ENCODE measurements at regions not wholly inside any gene's neighbourhood (a gene's known extent, or its start where the extent isn't known, plus 50 kb on each side); places are given as distances from the start of the nearest gene placed in this dataset.

DNA sequence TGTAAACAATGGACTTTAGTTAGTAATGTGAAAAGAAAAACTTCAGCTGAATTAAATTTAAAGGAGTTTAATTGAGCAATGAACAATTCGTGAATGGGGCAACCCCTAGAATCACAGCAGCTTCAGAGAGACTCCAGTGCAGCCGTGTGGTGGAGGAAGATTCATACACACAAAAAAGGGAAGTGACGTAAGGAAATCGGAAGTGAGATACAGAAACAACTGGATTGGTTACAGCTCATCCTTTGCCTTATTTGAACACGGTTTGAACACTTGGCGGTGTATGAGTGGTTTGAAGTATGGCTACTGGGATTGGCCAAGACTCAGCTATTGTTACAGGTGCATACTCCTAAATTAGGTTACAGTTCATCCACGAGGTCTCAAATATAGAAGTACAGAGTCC is 460.4 kb upstream of the ASIC2 start:
- TF ChIP-seq, protein P1, sequence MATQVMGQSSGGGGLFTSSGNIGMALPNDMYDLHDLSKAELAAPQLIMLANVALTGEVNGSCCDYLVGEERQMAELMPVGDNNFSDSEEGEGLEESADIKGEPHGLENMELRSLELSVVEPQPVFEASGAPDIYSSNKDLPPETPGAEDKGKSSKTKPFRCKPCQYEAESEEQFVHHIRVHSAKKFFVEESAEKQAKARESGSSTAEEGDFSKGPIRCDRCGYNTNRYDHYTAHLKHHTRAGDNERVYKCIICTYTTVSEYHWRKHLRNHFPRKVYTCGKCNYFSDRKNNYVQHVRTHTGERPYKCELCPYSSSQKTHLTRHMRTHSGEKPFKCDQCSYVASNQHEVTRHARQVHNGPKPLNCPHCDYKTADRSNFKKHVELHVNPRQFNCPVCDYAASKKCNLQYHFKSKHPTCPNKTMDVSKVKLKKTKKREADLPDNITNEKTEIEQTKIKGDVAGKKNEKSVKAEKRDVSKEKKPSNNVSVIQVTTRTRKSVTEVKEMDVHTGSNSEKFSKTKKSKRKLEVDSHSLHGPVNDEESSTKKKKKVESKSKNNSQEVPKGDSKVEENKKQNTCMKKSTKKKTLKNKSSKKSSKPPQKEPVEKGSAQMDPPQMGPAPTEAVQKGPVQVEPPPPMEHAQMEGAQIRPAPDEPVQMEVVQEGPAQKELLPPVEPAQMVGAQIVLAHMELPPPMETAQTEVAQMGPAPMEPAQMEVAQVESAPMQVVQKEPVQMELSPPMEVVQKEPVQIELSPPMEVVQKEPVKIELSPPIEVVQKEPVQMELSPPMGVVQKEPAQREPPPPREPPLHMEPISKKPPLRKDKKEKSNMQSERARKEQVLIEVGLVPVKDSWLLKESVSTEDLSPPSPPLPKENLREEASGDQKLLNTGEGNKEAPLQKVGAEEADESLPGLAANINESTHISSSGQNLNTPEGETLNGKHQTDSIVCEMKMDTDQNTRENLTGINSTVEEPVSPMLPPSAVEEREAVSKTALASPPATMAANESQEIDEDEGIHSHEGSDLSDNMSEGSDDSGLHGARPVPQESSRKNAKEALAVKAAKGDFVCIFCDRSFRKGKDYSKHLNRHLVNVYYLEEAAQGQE (IDR thresholded peaks at IDR 0.05; ENCODE audit: borderline replicate concordance in 1 of 2, low read depth in 1 of 2, low read length in 2 of 2): no peak
- TF ChIP-seq NONO (IDR thresholded peaks at IDR 0.05): no peak
- no peak for TF ChIP-seq NONO (CRISPR knock-in tag; conservative IDR thresholded peaks at IDR 0.05)
- no peak for TF ChIP-seq RBFOX2 (IDR thresholded peaks at IDR 0.05; ENCODE audit: low read depth, low read length)
- TF ChIP-seq, protein P2, sequence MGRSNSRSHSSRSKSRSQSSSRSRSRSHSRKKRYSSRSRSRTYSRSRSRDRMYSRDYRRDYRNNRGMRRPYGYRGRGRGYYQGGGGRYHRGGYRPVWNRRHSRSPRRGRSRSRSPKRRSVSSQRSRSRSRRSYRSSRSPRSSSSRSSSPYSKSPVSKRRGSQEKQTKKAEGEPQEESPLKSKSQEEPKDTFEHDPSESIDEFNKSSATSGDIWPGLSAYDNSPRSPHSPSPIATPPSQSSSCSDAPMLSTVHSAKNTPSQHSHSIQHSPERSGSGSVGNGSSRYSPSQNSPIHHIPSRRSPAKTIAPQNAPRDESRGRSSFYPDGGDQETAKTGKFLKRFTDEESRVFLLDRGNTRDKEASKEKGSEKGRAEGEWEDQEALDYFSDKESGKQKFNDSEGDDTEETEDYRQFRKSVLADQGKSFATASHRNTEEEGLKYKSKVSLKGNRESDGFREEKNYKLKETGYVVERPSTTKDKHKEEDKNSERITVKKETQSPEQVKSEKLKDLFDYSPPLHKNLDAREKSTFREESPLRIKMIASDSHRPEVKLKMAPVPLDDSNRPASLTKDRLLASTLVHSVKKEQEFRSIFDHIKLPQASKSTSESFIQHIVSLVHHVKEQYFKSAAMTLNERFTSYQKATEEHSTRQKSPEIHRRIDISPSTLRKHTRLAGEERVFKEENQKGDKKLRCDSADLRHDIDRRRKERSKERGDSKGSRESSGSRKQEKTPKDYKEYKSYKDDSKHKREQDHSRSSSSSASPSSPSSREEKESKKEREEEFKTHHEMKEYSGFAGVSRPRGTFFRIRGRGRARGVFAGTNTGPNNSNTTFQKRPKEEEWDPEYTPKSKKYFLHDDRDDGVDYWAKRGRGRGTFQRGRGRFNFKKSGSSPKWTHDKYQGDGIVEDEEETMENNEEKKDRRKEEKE (IDR thresholded peaks at IDR 0.05): no peak
- TF ChIP-seq HNRNPLL (IDR thresholded peaks at IDR 0.05; ENCODE audit: low read depth, low read length, poor library complexity, severe bottlenecking): no peak
- TF ChIP-seq MED8 (CRISPR knock-in tag; IDR thresholded peaks at IDR 0.05; ENCODE audit: insufficient replicate concordance): no peak
- TF ChIP-seq, protein P3, sequence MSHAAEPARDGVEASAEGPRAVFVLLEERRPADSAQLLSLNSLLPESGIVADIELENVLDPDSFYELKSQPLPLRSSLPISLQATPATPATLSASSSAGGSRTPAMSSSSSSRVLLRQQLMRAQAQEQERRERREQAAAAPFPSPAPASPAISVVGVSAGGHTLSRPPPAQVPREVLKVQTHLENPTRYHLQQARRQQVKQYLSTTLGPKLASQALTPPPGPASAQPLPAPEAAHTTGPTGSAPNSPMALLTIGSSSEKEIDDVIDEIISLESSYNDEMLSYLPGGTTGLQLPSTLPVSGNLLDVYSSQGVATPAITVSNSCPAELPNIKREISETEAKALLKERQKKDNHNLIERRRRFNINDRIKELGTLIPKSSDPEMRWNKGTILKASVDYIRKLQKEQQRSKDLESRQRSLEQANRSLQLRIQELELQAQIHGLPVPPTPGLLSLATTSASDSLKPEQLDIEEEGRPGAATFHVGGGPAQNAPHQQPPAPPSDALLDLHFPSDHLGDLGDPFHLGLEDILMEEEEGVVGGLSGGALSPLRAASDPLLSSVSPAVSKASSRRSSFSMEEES (CRISPR knock-in tag; IDR thresholded peaks at IDR 0.05): no peak
- no peak for TF ChIP-seq FOXM1 (CRISPR knock-in tag; IDR thresholded peaks at IDR 0.05)

Measured in HepG2 (cell line).